Omental fat pad (tissue), 3 donors: ENCODE measurements at regions not wholly inside any gene's neighbourhood (a gene's known extent, or its start where the extent isn't known, plus 50 kb on each side); places are given as distances from the start of the nearest gene placed in this dataset.

Experiments used
- ATAC-seq: fragments of 150-250 bp; one replicate; pipeline ENCODE4 v1.9.1; 2016; ENCODE audit warnings: mild to moderate bottlenecking, moderate library complexity; ENCODE audit not compliant: low FRiP score
- DNase-seq: peaks from one replicate; pipeline ENCODE4 v3.0.0-alpha.2; 2019; ENCODE audit warnings: low spot score
- TF ChIP-seq, protein P1 (sequence below), 3 donors: fragments of 450-650 bp; IDR thresholded peaks; one replicate each; pipeline ENCODE4 v1.5.1; 2016 to 2017; ENCODE audit warnings: antibody characterized with exemption in 3 of 3, mild to moderate bottlenecking in 3 of 3, moderate library complexity in 2 of 3

DNA sequence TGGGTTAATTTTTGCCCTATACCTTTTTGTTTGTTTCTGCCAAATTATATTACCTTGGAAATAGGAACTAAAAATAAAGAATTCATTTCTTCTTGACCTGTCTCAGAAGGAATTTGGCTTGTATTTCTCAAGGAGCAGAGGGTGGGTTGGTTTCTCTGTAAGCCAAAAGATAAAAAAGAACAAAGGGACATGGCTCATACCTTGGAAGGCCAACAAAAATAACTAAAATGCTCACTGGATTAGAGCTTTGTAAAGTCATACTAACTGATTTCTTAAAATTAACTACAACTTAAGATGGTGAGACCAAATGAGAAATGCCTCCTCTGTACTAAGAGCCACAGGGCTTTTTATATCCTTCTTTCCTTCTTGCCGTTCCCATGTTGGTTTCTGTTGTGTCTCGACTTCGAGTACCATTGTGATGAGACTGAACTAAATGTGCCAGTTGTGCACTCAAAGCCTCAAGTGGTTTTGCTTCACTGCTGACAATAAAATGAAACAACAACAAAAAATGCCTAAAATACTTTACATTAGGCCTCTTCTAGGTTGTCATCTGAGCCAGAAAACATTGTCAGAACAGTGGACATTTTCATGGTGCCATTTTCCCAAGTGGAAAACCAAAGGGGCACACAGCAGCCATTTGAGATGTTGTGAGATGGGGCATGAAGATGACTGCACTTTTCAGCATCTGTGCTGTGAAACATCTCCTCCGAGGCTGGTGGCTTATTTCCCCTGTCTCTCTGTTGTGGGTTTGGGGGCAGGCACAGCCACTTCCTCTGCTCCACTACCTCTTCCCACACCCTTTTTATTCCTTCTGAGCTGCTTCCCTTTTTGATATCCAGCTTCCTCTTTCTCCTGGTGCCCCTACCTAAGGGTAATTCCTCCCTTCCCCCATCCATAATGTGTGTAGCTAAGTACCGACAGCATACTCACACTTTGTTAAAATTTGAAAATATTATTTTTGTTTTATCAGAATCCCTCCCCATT lies 51.8 kb upstream of the AGR3 start:
- TF ChIP-seq, protein P1, sequence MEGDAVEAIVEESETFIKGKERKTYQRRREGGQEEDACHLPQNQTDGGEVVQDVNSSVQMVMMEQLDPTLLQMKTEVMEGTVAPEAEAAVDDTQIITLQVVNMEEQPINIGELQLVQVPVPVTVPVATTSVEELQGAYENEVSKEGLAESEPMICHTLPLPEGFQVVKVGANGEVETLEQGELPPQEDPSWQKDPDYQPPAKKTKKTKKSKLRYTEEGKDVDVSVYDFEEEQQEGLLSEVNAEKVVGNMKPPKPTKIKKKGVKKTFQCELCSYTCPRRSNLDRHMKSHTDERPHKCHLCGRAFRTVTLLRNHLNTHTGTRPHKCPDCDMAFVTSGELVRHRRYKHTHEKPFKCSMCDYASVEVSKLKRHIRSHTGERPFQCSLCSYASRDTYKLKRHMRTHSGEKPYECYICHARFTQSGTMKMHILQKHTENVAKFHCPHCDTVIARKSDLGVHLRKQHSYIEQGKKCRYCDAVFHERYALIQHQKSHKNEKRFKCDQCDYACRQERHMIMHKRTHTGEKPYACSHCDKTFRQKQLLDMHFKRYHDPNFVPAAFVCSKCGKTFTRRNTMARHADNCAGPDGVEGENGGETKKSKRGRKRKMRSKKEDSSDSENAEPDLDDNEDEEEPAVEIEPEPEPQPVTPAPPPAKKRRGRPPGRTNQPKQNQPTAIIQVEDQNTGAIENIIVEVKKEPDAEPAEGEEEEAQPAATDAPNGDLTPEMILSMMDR (IDR thresholded peaks at IDR 0.05), result no peak
- no peak for DNase-seq

DNA sequence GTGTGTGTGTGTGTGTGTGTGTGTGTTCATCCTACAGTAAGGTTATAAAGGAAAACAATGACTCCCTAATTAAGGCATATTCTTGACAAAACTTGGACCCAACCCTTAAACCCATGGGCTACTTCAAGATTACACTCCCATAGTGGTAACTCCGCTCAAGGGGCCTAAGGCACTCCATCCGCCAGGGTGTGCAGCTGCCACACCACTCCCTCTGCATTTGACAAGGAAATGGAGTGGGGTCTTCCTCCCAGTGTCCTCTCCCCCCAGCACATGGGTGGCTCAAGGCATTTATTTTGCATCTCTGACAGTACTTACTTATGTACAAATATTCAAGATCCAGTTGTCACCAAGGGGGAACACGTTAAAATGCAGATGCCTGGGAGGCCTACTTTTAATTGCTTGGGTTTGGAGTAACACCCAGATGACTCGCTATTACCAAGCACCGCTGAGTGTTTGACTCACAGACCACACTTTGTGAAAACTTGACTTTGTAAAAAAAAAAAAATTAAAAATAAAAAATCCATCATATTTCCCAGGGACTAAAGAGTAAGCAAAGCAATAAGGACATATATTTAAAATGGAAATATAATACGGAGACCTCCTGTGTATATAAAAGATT lies 53.0 kb upstream of the AGR3 start:
- DNase-seq (no peak), ATAC-seq (no peak)
- TF ChIP-seq, protein P1 (IDR thresholded peaks at IDR 0.05), result no peak

More for the DNA sequence above, 51.8 kb upstream of the AGR3 start:
- ATAC-seq, result no peak

DNA sequence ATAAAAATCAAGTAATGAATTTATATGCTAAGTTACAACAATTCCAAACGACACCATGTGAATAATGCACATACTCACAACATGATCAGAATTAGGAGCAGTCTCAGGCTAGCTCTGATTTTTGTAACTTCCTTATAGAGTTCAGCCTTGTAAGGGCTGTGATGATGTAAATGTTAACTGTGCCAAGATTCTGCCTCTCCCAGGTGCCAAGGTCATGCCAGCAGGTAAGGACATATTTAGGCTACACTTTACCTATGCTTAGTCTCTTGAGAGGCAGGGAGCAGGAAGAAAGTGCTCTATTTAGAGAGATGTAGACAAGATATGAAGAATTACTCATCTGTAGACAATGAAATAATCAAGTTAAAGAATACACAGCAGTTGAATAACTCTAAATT lies 53.6 kb upstream of the AGR3 start:
- TF ChIP-seq, protein P1 (IDR thresholded peaks at IDR 0.05), result no peak
- ATAC-seq, result no peak
- DNase-seq, result no peak

DNA sequence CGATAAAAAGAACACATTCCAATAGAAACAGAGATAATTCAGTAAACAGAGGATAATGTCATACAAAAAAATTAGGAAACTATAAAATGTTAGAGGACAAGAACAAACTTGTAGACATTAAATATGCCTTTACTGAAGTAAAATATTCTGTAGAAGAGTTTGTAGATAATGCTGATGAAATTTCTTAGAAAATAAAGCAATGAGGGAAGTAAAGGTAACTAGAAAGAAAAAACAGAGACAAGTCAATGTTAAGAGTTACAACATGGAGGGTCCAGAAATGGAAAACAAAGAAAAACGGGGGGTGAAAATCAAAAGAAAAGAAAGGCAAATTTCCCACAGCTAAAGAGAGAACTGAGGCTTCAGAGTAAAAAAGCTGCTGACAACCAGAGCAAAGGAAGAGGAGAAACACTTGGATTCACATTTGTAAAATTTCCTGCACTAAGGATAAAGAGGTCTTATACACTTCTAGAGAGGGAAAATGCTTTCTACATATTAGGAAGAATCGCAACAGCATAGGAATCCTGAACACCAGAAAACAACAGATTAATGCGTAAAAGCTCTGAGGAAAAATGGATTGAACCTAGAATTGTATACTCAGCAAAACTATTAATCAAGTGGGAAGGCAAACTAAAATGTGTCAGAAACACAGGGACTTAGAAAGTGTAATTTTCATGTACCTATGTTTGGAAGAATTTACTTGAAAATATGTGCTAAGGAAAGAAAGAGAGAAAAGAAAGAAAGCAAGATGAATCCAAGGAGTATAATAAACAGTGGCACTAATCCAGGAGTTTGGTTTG lies 55.0 kb upstream of the AGR3 start:
- TF ChIP-seq, protein P1 (IDR thresholded peaks at IDR 0.05), result no peak
- ATAC-seq (no peak), DNase-seq (no peak)

DNA sequence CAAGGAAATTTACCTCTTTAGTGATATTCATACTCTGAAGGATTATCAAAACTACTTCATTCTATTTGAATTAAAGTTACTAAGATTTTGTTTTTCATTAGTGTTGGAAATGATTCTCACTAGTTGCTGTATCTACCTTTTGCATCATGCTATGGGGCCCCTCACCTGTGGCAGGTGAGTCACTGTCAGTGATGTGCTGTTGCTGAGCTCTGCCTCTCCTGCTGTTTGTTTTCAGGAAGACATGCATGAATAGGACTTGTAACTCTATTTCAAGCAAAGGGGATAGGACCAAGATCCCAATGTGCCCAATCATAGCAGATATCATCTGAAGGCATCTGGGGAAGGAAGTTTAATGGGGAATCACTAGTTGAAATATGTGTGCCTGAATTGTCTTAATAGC lies 57.4 kb upstream of the AGR3 start:
- ATAC-seq (no peak), DNase-seq (no peak)
- TF ChIP-seq, protein P1 (IDR thresholded peaks at IDR 0.05), result no peak

DNA sequence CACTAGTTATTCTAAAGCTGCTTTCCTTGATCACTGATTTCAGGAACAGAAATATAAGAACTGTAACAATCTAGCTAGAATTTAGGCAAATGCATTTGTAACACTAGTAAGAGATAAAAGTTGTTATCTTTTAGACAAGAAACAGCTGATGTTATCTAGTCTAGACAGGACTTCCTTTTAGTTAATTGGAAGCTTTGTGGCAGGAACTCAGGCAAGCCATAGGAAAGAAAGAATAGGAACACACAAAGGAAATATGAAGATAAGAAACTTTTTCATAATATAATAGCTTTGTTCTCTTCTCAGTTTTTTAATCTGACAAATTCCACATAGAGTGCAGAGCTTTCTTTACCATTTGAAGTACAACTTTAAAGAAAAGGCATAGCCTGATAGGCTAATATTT lies 59.0 kb upstream of the AGR3 start:
- ATAC-seq, result no peak
- no peak for DNase-seq
- TF ChIP-seq, protein P1 (IDR thresholded peaks at IDR 0.05), result no peak
